GM19025 (cell line): ENCODE measurements at regions not wholly inside any gene's neighbourhood (a gene's known extent, or its start where the extent isn't known, plus 50 kb on each side); places are given as distances from the start of the nearest gene placed in this dataset.

Experiments used
- ATAC-seq: cut with Tn5 transposase; IDR thresholded peaks from one replicate; pipeline ENCODE4 v1.9.1; 2021; ENCODE audit warnings: mild to moderate bottlenecking, low read depth, moderate library complexity; ENCODE audit not compliant: unreplicated experiment

- no peak for ATAC-seq
These were observed 1084.7 kb upstream of the NXPH2 start for GRCh38 chr2:139864821-139865302.

- ATAC-seq, result no peak
These were observed 1074.7 kb upstream of the NXPH2 start for GRCh38 chr2:139854769-139855483.

GRCh38 chr2:139850254-139850890, 1070.2 kb upstream of the NXPH2 start:
- ATAC-seq, result no peak

- no peak for ATAC-seq
These were observed 1056.6 kb upstream of the NXPH2 start for GRCh38 chr2:139836769-139837168.

GRCh38 chr2:139835101-139835500, 1054.9 kb upstream of the NXPH2 start:
- ATAC-seq, result no peak

GRCh38 chr2:139828011-139828410, 1047.8 kb upstream of the NXPH2 start:
- no peak for ATAC-seq

GRCh38 chr2:139825726-139826125, 1045.5 kb upstream of the NXPH2 start:
- no peak for ATAC-seq

- ATAC-seq, result no peak
These were observed 1039.1 kb upstream of the NXPH2 start for GRCh38 chr2:139819273-139819796.

- ATAC-seq, result no peak
These were observed 1034.3 kb upstream of the NXPH2 start for GRCh38 chr2:139814458-139814857.

GRCh38 chr2:139813340-139813739, 1033.2 kb upstream of the NXPH2 start:
- no peak for ATAC-seq

GRCh38 chr2:139805441-139805840, 1025.3 kb upstream of the NXPH2 start:
- ATAC-seq, result no peak

- ATAC-seq, result no peak
These were observed 1018.2 kb upstream of the NXPH2 start for GRCh38 chr2:139798391-139798790.

- ATAC-seq, result no peak
These were observed 1010.9 kb upstream of the NXPH2 start for GRCh38 chr2:139790807-139791752.

- no peak for ATAC-seq
These were observed 1009.9 kb upstream of the NXPH2 start for GRCh38 chr2:139790136-139790535.

- ATAC-seq, result no peak
These were observed 998.5 kb upstream of the NXPH2 start for GRCh38 chr2:139778732-139779131.

GRCh38 chr2:139773720-139774277, 993.6 kb upstream of the NXPH2 start:
- no peak for ATAC-seq

GRCh38 chr2:139769633-139770032, 989.4 kb upstream of the NXPH2 start:
- ATAC-seq, result no peak

GRCh38 chr2:139763705-139764104, 983.5 kb upstream of the NXPH2 start:
- no peak for ATAC-seq

- ATAC-seq, result no peak
These were observed 978.9 kb upstream of the NXPH2 start for GRCh38 chr2:139759000-139759505.

- ATAC-seq, result no peak
These were observed 966.7 kb upstream of the NXPH2 start for GRCh38 chr2:139746901-139747300.
